ENCODE measurements at regions not wholly inside any gene's neighbourhood (a gene's known extent, or its start where the extent isn't known, plus 50 kb on each side); places are given as distances from the start of the nearest gene placed in this dataset.

DNA sequence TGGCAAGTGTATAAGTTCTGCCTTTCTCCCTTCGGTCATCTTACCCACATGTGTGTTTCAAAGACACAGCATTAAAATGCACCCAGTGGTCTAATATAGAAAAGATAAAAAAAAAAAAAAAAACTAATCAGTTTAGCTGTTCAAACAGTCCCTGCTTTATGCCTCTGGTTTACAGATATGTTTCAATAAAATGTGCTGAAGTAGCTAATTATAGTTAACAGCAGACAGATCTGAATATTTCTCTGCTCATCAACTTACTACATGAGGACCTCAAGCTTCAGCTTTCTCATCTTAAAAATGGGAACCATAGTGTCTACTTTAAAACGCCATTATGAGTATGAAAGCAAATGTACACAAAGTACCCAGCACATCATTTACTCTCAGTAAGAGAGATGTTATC is 280.6 kb upstream of the DEFB112 start:
- no peak for TF ChIP-seq POLR2A (IDR thresholded peaks at IDR 0.05; ENCODE audit: low read depth, low read length)
- TF ChIP-seq TAF1 (IDR thresholded peaks at IDR 0.05; ENCODE audit: borderline replicate concordance, low read depth, low read length) = no peak
- TF ChIP-seq POLR2AphosphoS5 (IDR thresholded peaks at IDR 0.05; ENCODE audit: low read depth, low read length) = no peak

Measured in GM12892 (cell line).